ENCODE measurements at regions not wholly inside any gene's neighbourhood (a gene's known extent, or its start where the extent isn't known, plus 50 kb on each side); places are given as distances from the start of the nearest gene placed in this dataset.

DNA sequence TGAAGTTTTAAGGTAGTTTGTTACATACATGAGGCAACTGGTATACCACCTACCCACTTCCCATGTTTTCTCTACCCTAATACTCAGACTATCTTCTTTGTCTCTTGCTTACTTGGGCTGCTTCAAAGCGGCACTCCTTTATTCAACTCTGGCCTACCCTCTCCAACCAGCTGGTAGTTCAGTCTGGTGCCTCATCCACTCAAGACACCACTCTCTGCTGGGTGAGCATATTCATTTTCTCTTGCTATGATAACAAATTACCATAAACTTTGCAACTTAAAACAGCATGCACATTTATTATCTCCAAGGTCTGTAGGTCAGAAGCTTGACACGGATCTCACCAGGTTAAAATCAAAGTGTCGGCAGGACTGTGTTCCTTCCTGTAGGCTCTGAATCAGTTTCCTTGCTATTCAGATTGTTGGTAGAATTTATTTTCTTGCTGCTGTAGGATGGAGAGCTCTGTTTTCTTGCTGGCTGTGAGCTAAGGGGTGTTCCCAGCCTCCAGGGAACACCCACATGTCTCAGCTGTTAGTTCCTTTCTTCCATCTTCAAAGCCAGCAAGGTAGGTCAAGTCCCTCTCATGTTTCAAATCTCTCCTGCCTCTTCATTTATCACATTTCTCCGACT lies 666.0 kb downstream of the DIAPH3 start:
- intact Hi-C loops (cut with DNase I): no loop called here
- Histone ChIP-seq H3K4me3 (no peak overlapping the region), H3K27ac (peak overlapping the region in 1 of 12 donors; percentile 30), H3K9me3 (no peaks in the 10 kb centered on the region), H3K4me1 (peaks cover 0 to 42% (median 18%) of the 10 kb centered on the region in 12 donors), H3K36me3 (no peaks in the 10 kb centered on the region), H3K27me3 (no peaks in the 10 kb centered on the region)
- ATAC-seq: peak in 1 of 4 donors; percentile 24
- TF ChIP-seq CTCF (IDR thresholded peaks at IDR 0.05) (no peak), POLR2A (IDR thresholded peaks at IDR 0.05) (no peak)
- 76 to 86% (median 80%) methylated on average over 4 of the region's 4 CpGs for WGBS, 4 donors
- DNase-seq: no peak

DNA sequence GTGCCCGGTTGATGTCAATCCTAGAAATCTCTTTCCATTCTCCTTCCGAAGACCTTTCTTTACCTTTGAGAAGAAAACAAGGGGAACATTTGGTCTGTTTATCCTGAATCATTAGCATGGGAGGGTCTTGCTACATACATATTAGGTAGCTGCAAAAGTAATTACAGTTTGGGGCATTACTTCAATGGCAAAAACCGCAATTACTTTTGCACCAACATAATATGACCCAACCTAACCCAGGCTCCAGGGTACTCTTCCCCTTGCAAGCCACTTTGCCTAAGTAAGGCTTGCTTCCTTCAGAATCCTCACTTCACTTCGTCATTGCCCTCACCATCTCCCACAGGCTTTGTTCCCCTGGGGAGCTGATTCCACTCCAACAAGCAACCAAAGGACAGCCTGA lies 662.7 kb downstream of the DIAPH3 start:
- no peak for DNase-seq
- WGBS, 4 donors: 93 to 94% (median 93%) methylated on average over 4 of the region's 4 CpGs
- TF ChIP-seq CTCF (IDR thresholded peaks at IDR 0.05) (no peak), POLR2A (IDR thresholded peaks at IDR 0.05) (no peak)
- Histone ChIP-seq H3K4me3 (no peak overlapping the region), H3K9me3 (no peaks in the 10 kb centered on the region), H3K36me3 (no peaks in the 10 kb centered on the region), H3K27ac (no peak overlapping the region), H3K27me3 (no peaks in the 10 kb centered on the region), H3K4me1 (peaks cover 0 to 13% (median 0%) of the 10 kb centered on the region in 12 donors)
- intact Hi-C loops (cut with DNase I): no loop called here
- ATAC-seq: no peak

- intact Hi-C loops (cut with DNase I): no loop called here
- Histone ChIP-seq H3K27me3 (no peaks in the 10 kb centered on the region), H3K9me3 (no peaks in the 10 kb centered on the region), H3K4me1 (peaks cover 0 to 7% (median 0%) of the 10 kb centered on the region in 12 donors), H3K36me3 (no peaks in the 10 kb centered on the region), H3K4me3 (no peak overlapping the region), H3K27ac (no peak overlapping the region)
- TF ChIP-seq POLR2A (IDR thresholded peaks at IDR 0.05) (no peak), CTCF (IDR thresholded peaks at IDR 0.05) (no peak)
- 91 to 95% (median 92%) methylated on average over 5 of the region's 5 CpGs for WGBS, 4 donors
- ATAC-seq (no peak), DNase-seq (no peak)
Observed at GRCh38 chr13:59504407-59504806, 659.3 kb downstream of the DIAPH3 start.

GRCh38 chr13:59510386-59510785 lies 653.3 kb downstream of the DIAPH3 start:
- intact Hi-C loops (cut with DNase I): no loop called here
- Histone ChIP-seq H3K9me3 (no peaks in the 10 kb centered on the region), H3K4me1 (no peaks in the 10 kb centered on the region), H3K4me3 (no peak overlapping the region), H3K36me3 (no peaks in the 10 kb centered on the region), H3K27ac (no peak overlapping the region), H3K27me3 (no peaks in the 10 kb centered on the region)
- ATAC-seq (no peak), DNase-seq (no peak)
- no peak for TF ChIP-seq CTCF (IDR thresholded peaks at IDR 0.05)
- no peak for TF ChIP-seq POLR2A (IDR thresholded peaks at IDR 0.05)
- WGBS, 4 donors: 91 to 92% (median 91%) methylated on average over 4 of the region's 4 CpGs

All from heart left ventricle (tissue), 16 donors.